Transverse colon (tissue), 4 donors: ENCODE measurements at regions not wholly inside any gene's neighbourhood (a gene's known extent, or its start where the extent isn't known, plus 50 kb on each side); places are given as distances from the start of the nearest gene placed in this dataset.

Experiments used
- CTCF ChIP-seq, 5 experiments: fragments of 200-600 bp in 3 of 5; fragments of 450-650 bp in 2 of 5; sonication (generic) in 3 of 5; IDR thresholded peaks; 1 replicate in 2 of 5; 2 replicates in 3 of 5; pipeline ENCODE4 v1.5.1; 2016 to 2017; ENCODE audit warnings: antibody characterized with exemption in 5 of 5, inconsistent platforms in 3 of 5, mild to moderate bottlenecking in 2 of 5, moderate library complexity in 1 of 5
- EP300 ChIP-seq: sonication (generic); formaldehyde crosslinking; IDR thresholded peaks from one replicate; pipeline ENCODE4 v1.6.1; 2017; ENCODE audit warnings: antibody characterized with exemption, low read depth
- POLR2A ChIP-seq: fragments of 450-650 bp; IDR thresholded peaks from one replicate; pipeline ENCODE4 v1.6.1; 2016; ENCODE audit warnings: antibody characterized with exemption, mild to moderate bottlenecking, moderate library complexity
- POLR2AphosphoS5 ChIP-seq, 3 donors: sonication (generic); formaldehyde crosslinking; IDR thresholded peaks; one replicate each; pipeline ENCODE4 v1.6.1; 2016; ENCODE audit warnings: antibody characterized with exemption in 3 of 3

- TF ChIP-seq CTCF (IDR thresholded peaks at IDR 0.05) (no peak), POLR2A (no peak), POLR2AphosphoS5 (IDR thresholded peaks at IDR 0.05) (no peak), EP300 (no peak)
These were observed 518.7 kb upstream of the SUCLG2 start for GRCh38 chr3:68173012-68173634.
